IPS DF 4.7 (cell line): ENCODE measurements at regions not wholly inside any gene's neighbourhood (a gene's known extent, or its start where the extent isn't known, plus 50 kb on each side); places are given as distances from the start of the nearest gene placed in this dataset.
A peak's percentile ranks its signal among the peaks of the same experiment; 100 is the strongest.
"Not testable (repeated sequence)": the region's sequence is repeated elsewhere in the genome, so short reads cannot be mapped to it uniquely, and the experiment has no call there.

Source experiments
- DNase-seq: peaks from one replicate; pipeline ENCODE4 v3.0.0-alpha.2; 2013; ENCODE audit warnings: low spot score; ENCODE audit errors: extremely low read depth

GRCh38 chr13:86846501-86846900 lies 824.7 kb upstream of the SLITRK5 start:
- DNase-seq, result no peak

- no peak for DNase-seq
Observed at GRCh38 chr13:86848716-86849115, 822.5 kb upstream of the SLITRK5 start.

GRCh38 chr13:86856991-86857390 lies 814.2 kb upstream of the SLITRK5 start:
- DNase-seq, result no peak

GRCh38 chr13:86858216-86858615 lies 813.0 kb upstream of the SLITRK5 start:
- DNase-seq, result no peak

- DNase-seq, result no peak
Observed at GRCh38 chr13:86862137-86862536, 809.0 kb upstream of the SLITRK5 start.

- DNase-seq, result no peak
Observed at GRCh38 chr13:86864376-86864775, 806.8 kb upstream of the SLITRK5 start.

- no peak for DNase-seq
Observed at GRCh38 chr13:86870444-86870843, 800.7 kb upstream of the SLITRK5 start.

DNA sequence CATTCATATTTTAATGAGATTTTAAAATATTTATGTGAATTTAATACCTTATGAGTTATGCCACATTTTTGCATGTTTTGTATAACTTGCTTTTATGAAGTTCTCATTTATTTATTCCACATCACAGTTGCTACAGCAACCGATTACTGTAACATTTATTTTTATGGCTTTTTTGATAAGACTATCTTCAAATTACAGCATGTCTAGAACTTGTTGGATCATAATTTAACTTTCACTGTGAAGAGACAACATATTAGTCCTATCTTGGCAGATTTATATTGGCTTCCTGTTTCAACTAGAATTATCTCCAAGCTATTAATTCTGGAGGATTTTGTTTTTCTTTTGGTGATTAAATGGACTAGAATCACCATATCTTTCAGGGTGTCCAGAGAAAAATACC lies 793.7 kb upstream of the SLITRK5 start:
- DNase-seq, result no peak

- no peak for DNase-seq
Observed at GRCh38 chr13:86878781-86879180, 792.4 kb upstream of the SLITRK5 start.

DNA sequence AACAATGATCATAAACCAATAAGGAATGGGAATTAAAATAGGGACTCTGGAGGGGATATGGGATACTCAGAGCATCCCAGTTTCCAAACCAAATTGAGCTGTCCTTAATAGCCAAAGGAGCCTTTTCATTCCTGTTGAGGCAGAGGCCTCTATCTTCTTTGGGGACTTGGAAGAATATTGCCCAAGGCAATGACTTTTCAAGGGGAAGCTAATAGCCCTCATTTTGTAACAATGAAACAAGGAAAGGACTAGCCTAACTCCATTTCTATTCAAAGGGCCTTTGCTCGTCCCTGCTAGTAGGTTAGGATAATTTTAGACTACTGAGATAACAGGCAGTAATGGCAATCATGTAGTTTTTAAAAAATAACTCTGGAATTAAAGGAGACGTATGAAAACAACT lies 789.8 kb upstream of the SLITRK5 start:
- DNase-seq, result peak; percentile 71

GRCh38 chr13:86882107-86882506 lies 789.1 kb upstream of the SLITRK5 start:
- DNase-seq, result peak; percentile 90

DNA sequence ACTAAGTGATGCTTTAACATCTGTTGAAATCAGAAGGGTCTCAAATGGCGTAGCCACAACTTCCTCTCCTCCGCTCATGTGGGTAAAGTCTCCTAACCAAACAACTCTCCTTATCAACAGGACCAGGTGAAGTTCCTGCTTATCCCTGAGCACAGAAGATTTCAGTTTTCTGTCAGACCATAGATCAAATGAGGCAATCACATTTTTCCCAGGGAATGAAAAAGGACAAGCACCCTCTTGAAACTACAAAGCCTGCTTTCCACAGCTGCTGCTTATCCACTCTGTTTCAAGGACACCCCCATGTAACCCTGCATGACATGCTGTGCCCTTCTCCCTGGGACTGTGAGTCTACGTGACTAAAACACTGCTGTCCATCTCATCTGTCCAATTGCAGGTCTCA lies 788.3 kb upstream of the SLITRK5 start:
- DNase-seq, result no peak

DNA sequence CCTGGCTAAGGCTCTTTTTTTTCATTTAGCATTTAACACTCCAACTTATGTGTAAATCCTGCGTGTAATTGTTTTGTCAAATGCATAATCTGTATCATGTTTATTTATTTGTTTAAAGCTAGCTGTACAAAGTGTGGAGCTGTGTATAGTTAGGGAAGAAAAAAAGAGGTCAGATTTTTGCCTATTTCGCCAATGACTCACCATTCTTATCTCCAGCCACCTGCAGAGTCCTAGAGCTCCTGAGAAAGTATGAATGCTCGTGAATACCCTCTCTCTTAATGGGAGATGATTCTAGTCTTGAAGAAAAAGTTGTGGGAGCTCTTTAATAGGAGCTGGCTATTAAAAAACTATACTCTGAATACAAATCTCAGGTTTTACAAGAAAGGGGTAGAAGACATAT lies 778.8 kb upstream of the SLITRK5 start:
- DNase-seq, result no peak

GRCh38 chr13:86900906-86901305 lies 770.3 kb upstream of the SLITRK5 start:
- no peak for DNase-seq

DNA sequence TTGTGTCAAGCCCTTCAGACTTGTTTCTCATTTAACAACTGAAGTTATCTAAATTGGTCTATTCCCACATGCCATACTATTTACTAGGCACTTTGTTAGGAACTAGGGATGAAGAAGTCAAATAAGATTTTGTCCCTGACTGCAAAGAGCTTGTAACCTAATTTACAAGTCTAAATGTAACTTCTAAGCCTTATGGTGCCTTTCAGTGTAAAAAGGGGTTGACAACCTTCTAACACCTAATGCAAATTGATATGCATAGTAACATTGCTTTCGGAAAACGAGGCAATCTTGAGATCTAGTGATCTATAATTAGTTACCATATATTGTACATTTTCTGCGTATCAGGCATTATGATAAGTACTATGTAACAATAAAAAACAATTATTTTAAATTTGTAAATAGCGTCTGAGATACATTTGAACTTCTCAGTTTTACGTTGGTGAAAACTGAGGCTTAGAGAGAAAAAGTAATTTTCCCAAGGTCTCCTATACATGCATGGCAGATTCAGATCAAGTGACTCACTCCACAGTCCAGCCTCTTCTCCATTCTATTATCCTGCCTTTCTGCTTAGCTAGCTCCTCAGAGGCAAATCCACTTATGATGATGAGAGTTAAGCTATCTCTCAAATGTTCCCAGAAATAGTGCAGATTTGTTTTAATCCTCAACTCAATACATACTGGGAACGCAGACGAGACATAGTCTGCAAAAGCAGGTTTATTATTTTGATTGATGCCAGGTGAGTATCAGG lies 764.9 kb upstream of the SLITRK5 start:
- no peak for DNase-seq

DNA sequence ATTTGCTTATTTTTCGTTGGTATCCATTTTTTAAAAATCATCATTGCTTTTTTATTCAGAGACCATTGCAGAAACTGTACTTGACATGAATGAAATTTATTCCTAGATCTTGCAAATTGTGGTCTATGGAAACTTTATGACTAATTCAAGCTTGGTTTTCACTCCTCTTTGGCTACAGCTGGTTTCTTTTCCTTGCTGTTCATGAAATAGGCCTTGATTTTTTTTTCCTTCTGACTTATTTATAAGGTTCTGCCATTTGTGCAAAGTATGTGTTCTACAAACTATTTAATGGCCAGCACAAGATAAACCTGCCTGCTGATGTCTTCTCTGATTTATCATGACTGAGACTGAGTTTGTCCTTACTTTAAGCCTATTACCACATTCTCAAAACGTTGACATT lies 764.0 kb upstream of the SLITRK5 start:
- DNase-seq, result no peak

- no peak for DNase-seq
Observed at GRCh38 chr13:86909318-86909717, 761.9 kb upstream of the SLITRK5 start.

DNA sequence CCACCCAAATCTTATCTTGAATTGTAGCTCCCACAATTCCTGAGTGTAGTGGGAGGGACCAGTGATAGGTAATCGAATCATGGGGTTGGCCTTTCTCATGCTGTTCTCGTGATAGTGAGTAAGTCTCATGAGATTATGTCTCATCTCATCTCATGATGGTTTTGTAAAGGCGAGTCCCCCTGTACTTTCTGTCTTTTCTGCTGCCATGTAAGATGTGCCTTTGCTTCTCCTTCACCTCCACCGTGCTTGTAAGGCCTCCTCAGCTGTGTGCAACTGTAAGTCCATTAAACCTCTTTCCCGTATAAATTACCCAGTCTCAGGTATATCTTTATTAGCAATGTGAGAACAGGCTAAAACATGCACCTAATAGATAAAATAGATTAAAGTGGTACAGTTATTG lies 756.4 kb upstream of the SLITRK5 start:
- no peak for DNase-seq

DNA sequence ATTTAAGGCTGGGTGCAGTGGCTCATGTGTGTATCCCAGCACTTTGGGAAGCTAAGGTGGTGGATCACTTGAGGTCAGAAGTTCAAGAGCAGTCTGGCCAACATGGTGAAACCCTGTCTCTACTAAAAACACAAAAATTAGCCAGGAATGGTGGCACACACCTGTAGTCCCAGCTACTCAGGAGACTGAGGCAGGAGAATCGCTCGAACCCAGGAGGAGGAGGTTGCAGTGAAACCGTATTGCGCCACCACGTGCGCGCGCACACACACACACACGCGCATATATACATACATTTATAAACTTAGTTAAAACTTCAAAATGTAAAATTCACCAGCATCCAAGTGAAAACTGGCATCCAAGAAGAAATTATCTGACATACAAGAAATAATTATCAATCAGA lies 753.7 kb upstream of the SLITRK5 start:
- not testable (repeated sequence) for DNase-seq

DNA sequence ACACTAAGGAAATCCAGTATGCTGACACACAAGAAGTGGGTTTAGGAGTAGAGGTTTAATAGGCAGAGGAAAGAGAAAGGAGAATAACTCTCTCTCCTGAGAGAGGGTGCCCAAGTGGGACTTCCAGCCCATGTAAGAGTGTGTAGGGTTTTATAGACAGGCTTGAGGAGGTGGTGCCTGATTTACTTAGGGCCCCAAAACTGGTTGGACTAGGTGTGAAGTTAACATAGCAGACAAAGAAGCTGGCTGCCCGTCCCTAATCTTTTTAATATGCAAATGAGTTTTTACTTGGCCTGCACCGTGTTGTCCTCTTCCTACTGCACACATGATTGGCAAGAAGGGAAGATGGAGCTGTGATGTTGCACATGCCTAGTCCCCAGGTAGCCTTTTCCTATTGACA lies 752.5 kb upstream of the SLITRK5 start:
- DNase-seq, result no peak

DNA sequence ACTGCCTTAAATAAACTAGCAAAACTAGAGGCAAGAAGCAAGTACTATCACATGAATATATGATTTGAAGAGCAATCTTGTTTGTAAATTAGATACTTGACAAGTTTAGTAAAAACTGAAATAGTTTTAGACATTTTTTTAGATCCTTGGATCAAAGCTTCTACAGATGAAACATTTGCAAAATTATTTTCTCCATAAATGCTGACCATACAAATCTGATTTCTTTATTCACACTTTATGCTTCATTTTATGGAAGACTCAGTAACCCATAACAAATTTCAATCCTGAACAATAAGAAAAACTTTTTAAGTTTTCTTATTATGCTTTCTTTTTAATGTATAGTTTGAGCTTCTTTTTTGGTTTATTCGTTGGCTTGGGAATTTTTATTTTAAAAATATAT lies 750.2 kb upstream of the SLITRK5 start:
- no peak for DNase-seq

DNA sequence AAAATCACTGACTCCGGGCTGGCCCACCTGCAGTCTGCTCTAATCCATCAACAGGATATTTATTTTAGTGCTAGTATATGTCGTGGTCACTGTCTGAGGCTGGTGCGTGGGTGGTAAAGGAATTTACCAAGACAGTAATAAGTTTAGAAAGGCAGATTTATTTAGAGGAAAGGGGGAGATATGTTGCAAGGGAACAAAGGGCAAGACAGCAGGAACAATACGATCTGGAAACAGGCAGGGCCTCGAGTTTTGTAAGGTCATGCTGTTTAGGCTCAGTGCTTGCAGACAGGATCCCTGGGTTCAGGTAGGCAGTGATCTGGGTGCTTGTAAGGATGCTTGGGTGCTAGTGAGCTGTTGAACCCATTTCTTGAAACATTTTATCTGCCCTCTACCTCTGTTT lies 748.2 kb upstream of the SLITRK5 start:
- DNase-seq, result no peak

DNA sequence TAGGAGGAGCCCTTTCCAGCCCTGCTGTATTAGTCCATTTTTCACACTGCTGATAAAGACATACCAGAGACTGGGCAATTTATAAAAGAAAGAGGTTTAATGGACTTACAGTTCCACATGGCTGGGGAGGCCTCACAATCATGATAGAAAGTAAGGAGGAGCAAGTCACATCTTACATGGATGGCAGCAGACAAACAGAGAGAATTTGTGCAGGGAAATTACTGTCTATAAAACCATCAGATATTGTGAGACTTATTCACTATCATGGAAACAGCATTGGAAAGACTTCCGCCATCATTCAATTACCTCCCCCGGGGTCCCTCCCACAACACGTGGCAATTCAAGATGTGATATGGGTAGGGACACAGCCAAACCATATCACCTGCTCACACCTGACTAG lies 744.3 kb upstream of the SLITRK5 start:
- DNase-seq, result not testable (repeated sequence)
